ENCODE measurements at regions not wholly inside any gene's neighbourhood (a gene's known extent, or its start where the extent isn't known, plus 50 kb on each side); places are given as distances from the start of the nearest gene placed in this dataset.
"Not testable (repeated sequence)": the region's sequence is repeated elsewhere in the genome, so short reads cannot be mapped to it uniquely, and the experiment has no call there.

- ATAC-seq (ENCODE audit: low read depth) (no peak), DNase-seq (no peak)
- Mint-ChIP-seq H3K27me3 (no peaks in the 10 kb centered on the region), H3K36me3 (no peaks in the 10 kb centered on the region), H3K4me3 (no peak overlapping the region), H3K4me1 (no peaks in the 10 kb centered on the region), H3K9me3 (no peaks in the 10 kb centered on the region), H3K27ac (no peak overlapping the region)
- POLR2A ChIA-PET = no interaction called here
These were observed 163.6 kb upstream of the SEMA6A start for GRCh38 chr5:116738239-116738614.

DNA sequence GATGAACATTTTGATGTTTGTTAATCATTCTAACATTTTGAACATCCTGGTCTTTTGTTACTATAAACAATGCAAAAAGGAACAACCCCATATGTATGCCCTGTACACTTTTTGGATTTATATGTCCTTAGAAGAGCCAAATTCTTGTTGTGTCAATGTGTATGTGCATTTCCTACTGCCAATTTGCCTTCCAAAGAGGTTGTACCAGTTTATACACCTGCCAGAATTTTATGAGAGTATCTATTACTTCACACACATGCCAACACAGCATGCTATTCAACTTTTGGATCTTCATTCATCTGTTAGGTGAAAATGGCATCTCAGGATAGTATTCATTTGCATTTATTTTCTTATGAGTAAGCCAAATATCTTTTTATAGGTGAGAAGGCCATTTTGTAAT is 162.0 kb upstream of the SEMA6A start:
- peaks cover 2% of the 10 kb centered on the region for H3K27me3 Mint-ChIP-seq
- H3K4me1 Mint-ChIP-seq = no peaks in the 10 kb centered on the region
- no peak for ATAC-seq (ENCODE audit: low read depth)
- no peak overlapping the region for H3K27ac Mint-ChIP-seq
- POLR2A ChIA-PET = no interaction called here
- H3K36me3 Mint-ChIP-seq = no peaks in the 10 kb centered on the region
- DNase-seq = no peak
- no peak overlapping the region for H3K4me3 Mint-ChIP-seq
- H3K9me3 Mint-ChIP-seq = no peaks in the 10 kb centered on the region

GRCh38 chr5:116733991-116734975 is 159.7 kb upstream of the SEMA6A start:
- ATAC-seq (ENCODE audit: low read depth) (no peak), DNase-seq (no peak)
- Mint-ChIP-seq H3K4me1 (no peaks in the 10 kb centered on the region), H3K9me3 (no peaks in the 10 kb centered on the region), H3K36me3 (no peaks in the 10 kb centered on the region), H3K27ac (no peak overlapping the region), H3K4me3 (no peak overlapping the region), H3K27me3 (peaks cover 2% of the 10 kb centered on the region)
- POLR2A ChIA-PET = no interaction called here

DNA sequence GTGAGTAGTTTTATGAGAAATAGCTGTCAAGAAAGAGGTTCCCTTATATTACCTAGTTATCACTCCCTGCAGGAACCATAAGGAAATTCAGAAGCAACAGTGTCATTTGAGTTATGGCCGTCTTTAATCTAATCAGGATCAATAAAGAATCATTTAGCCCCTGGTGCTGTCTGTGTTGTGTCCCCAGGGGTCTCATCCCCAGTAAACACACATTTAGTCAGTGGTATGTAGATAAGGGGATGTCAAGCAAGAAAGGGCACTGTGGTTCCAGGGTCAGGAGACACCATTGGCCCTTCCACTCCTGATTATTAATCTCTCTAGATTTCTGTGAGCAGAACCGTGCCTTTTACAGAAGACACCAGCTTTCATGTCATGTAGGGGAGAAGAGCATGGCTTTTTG is 158.0 kb upstream of the SEMA6A start:
- Mint-ChIP-seq H3K4me1 (no peaks in the 10 kb centered on the region), H3K36me3 (no peaks in the 10 kb centered on the region), H3K9me3 (no peaks in the 10 kb centered on the region), H3K27me3 (peaks cover 2% of the 10 kb centered on the region), H3K27ac (no peak overlapping the region), H3K4me3 (no peak overlapping the region)
- ATAC-seq (ENCODE audit: low read depth) (no peak), DNase-seq (no peak)
- POLR2A ChIA-PET = no interaction called here

DNA sequence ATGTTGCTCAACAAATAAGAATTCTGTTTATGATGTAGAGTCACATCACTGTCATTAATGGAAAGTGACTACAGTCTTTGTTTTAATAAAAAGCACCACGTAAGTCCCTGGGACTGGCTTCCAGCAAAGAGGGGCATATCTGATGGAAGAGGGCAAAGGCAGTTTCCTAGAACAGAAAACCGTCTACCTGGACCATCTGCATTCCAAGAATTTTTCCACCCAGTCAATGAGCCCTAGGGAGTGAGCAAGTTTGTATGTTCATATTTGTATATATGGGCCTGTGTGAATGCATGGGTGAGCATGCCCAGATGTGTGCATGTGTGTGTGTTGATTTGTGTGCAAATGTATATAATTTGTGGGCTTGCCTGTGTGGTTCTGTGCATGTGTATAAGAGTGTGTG is 156.8 kb upstream of the SEMA6A start:
- no peaks in the 10 kb centered on the region for H3K4me1 Mint-ChIP-seq
- peaks cover 1% of the 10 kb centered on the region for H3K9me3 Mint-ChIP-seq
- DNase-seq (no peak), ATAC-seq (ENCODE audit: low read depth) (no peak)
- no peak overlapping the region for H3K4me3 Mint-ChIP-seq
- POLR2A ChIA-PET = no interaction called here
- no peak overlapping the region for H3K27ac Mint-ChIP-seq
- no peaks in the 10 kb centered on the region for H3K36me3 Mint-ChIP-seq
- H3K27me3 Mint-ChIP-seq = peaks cover 2% of the 10 kb centered on the region

- H3K36me3 Mint-ChIP-seq = no peaks in the 10 kb centered on the region
- ATAC-seq (ENCODE audit: low read depth) = no peak
- POLR2A ChIA-PET = no interaction called here
- peaks cover 1% of the 10 kb centered on the region for H3K9me3 Mint-ChIP-seq
- no peak overlapping the region for H3K27ac Mint-ChIP-seq
- H3K4me3 Mint-ChIP-seq = no peak overlapping the region
- DNase-seq = no peak
- no peaks in the 10 kb centered on the region for H3K4me1 Mint-ChIP-seq
- peaks cover 2% of the 10 kb centered on the region for H3K27me3 Mint-ChIP-seq
These were observed 156.1 kb upstream of the SEMA6A start for GRCh38 chr5:116730706-116731105.

- DNase-seq (no peak), ATAC-seq (ENCODE audit: low read depth) (no peak)
- peaks cover 2% of the 10 kb centered on the region for H3K27me3 Mint-ChIP-seq
- H3K27ac Mint-ChIP-seq = no peak overlapping the region
- H3K36me3 Mint-ChIP-seq = no peaks in the 10 kb centered on the region
- H3K4me3 Mint-ChIP-seq = no peak overlapping the region
- no peaks in the 10 kb centered on the region for H3K4me1 Mint-ChIP-seq
- peaks cover 1% of the 10 kb centered on the region for H3K9me3 Mint-ChIP-seq
- POLR2A ChIA-PET = no interaction called here
These were observed 155.6 kb upstream of the SEMA6A start for GRCh38 chr5:116730185-116730584.

DNA sequence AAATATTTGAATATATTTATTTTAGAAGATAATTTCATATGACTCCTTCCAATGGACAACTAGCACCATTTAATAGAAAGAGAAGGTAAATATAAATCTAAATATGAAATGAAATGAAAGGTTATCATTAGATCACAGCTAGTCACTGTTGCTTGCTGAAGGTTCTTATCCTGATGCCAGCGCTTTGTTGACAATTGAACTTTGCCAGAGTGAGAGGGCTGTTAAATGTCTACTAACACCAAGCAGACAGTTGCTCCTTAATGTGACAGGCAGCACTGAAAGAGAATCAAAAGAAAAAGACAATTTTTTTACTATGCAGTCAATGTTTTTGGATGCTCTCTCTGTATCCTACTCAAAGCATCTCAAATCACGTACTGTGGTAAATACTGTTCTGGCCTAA is 152.6 kb upstream of the SEMA6A start:
- no peaks in the 10 kb centered on the region for H3K36me3 Mint-ChIP-seq
- POLR2A ChIA-PET = no interaction called here
- H3K9me3 Mint-ChIP-seq = peaks cover 1% of the 10 kb centered on the region
- no peak overlapping the region for H3K27ac Mint-ChIP-seq
- H3K4me3 Mint-ChIP-seq = no peak overlapping the region
- ATAC-seq (ENCODE audit: low read depth) (no peak), DNase-seq (no peak)
- H3K4me1 Mint-ChIP-seq = no peaks in the 10 kb centered on the region
- H3K27me3 Mint-ChIP-seq = no peaks in the 10 kb centered on the region

- H3K27ac Mint-ChIP-seq; DNase-seq; H3K27me3 Mint-ChIP-seq; POLR2A ChIA-PET; H3K36me3 Mint-ChIP-seq; H3K4me1 Mint-ChIP-seq; ATAC-seq (ENCODE audit: low read depth); H3K9me3 Mint-ChIP-seq; H3K4me3 Mint-ChIP-seq: not testable (repeated sequence)
These were observed 151.6 kb upstream of the SEMA6A start for GRCh38 chr5:116726180-116726579.

- Mint-ChIP-seq H3K27ac (no peak overlapping the region), H3K4me3 (no peak overlapping the region), H3K4me1 (no peaks in the 10 kb centered on the region), H3K36me3 (no peaks in the 10 kb centered on the region), H3K27me3 (no peaks in the 10 kb centered on the region), H3K9me3 (peaks cover 1% of the 10 kb centered on the region)
- no peak for DNase-seq
- POLR2A ChIA-PET = no interaction called here
- no peak for ATAC-seq (ENCODE audit: low read depth)
These were observed 150.3 kb upstream of the SEMA6A start for GRCh38 chr5:116724971-116725370.

GRCh38 chr5:116722651-116723050 is 148.0 kb upstream of the SEMA6A start:
- no peaks in the 10 kb centered on the region for H3K4me1 Mint-ChIP-seq
- ATAC-seq (ENCODE audit: low read depth) (no peak), DNase-seq (no peak)
- H3K27me3 Mint-ChIP-seq = no peaks in the 10 kb centered on the region
- no peaks in the 10 kb centered on the region for H3K36me3 Mint-ChIP-seq
- H3K4me3 Mint-ChIP-seq = no peak overlapping the region
- no peak overlapping the region for H3K27ac Mint-ChIP-seq
- H3K9me3 Mint-ChIP-seq = peaks cover 1% of the 10 kb centered on the region
- POLR2A ChIA-PET = no interaction called here

DNA sequence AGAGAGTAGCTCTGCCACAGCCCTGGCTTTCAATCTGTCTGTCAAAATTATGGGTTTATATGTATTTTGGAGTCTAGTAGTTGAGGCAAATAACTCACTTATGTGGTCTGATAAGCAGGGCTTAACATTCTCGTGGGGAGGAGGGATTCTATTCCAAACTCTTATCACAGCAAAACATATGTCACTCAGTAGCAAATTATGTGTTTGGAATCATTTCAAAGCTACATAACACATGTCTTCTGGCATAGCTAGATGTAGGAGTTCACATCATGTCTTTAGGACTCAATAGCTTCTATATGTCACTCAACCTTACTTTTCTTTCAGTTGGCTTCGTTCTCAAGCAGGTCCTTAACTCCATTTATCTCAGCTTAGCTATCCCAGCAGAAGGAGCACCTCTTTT is 144.5 kb upstream of the SEMA6A start:
- ATAC-seq (ENCODE audit: low read depth) (no peak), DNase-seq (no peak)
- no peak overlapping the region for H3K27ac Mint-ChIP-seq
- H3K9me3 Mint-ChIP-seq = no peaks in the 10 kb centered on the region
- no peak overlapping the region for H3K4me3 Mint-ChIP-seq
- POLR2A ChIA-PET = no interaction called here
- H3K27me3 Mint-ChIP-seq = no peaks in the 10 kb centered on the region
- no peaks in the 10 kb centered on the region for H3K36me3 Mint-ChIP-seq
- H3K4me1 Mint-ChIP-seq = no peaks in the 10 kb centered on the region

- Mint-ChIP-seq H3K27me3 (no peaks in the 10 kb centered on the region), H3K9me3 (no peaks in the 10 kb centered on the region), H3K4me3 (no peak overlapping the region), H3K36me3 (no peaks in the 10 kb centered on the region), H3K27ac (no peak overlapping the region), H3K4me1 (no peaks in the 10 kb centered on the region)
- POLR2A ChIA-PET = no interaction called here
- no peak for ATAC-seq (ENCODE audit: low read depth)
- DNase-seq = no peak
These were observed 143.7 kb upstream of the SEMA6A start for GRCh38 chr5:116718317-116718716.

DNA sequence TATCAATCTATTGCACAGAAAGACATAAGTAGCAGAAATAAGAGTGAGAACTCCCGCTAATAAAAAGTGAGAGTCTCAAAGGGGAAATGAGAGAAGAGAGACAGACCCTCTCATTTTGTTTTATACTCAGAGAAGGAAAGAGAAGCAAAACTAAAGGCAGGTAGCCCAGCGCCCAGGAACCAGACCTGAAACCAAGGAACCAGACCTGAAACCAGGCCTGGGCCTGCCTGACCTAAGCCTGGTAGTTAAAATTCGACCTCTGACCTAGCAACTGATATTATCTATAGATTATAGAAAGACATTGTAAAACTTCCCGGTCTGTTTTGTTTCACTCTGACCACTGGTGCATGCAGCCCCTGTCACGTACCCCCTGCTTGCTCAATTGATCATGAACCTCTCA is 134.5 kb upstream of the SEMA6A start:
- Mint-ChIP-seq H3K36me3 (no peaks in the 10 kb centered on the region), H3K4me3 (no peak overlapping the region), H3K4me1 (no peaks in the 10 kb centered on the region), H3K27me3 (no peaks in the 10 kb centered on the region), H3K27ac (no peak overlapping the region), H3K9me3 (no peaks in the 10 kb centered on the region)
- POLR2A ChIA-PET = no interaction called here
- no peak for ATAC-seq (ENCODE audit: low read depth)
- DNase-seq = no peak
